ENCODE measurements at regions not wholly inside any gene's neighbourhood (a gene's known extent, or its start where the extent isn't known, plus 50 kb on each side); places are given as distances from the start of the nearest gene placed in this dataset.
"Not testable (repeated sequence)": the region's sequence is repeated elsewhere in the genome, so short reads cannot be mapped to it uniquely, and the experiment has no call there.

GRCh38 chr3:162558016-162558415, 1061.4 kb downstream of the OTOL1 start:
- Histone ChIP-seq H3K4me3 (ENCODE audit: low read depth, low read length) (no peak overlapping the region), H3K9ac (ENCODE audit: low read length) (no peak overlapping the region), H3K4me1 (ENCODE audit: control insufficient read depth, insufficient read depth, low read length) (no peaks in the 10 kb centered on the region), H3K27me3 (ENCODE audit: control insufficient read depth, insufficient read depth, low read length) (no peaks in the 10 kb centered on the region), H3K27ac (ENCODE audit: low read depth, low read length) (no peak overlapping the region), H3K9me3 (ENCODE audit: control insufficient read depth, insufficient read depth, low read depth, low read length) (no peaks in the 10 kb centered on the region), H3K36me3 (ENCODE audit: control insufficient read depth, insufficient read depth, low read length) (no peaks in the 10 kb centered on the region)

GRCh38 chr3:162568706-162569105, 1072.1 kb downstream of the OTOL1 start:
- no peak overlapping the region for H3K27ac ChIP-seq (ENCODE audit: low read depth, low read length)
- H3K4me1 ChIP-seq (ENCODE audit: control insufficient read depth, insufficient read depth, low read length) = no peaks in the 10 kb centered on the region
- no peak overlapping the region for H3K9ac ChIP-seq (ENCODE audit: low read length)
- no peaks in the 10 kb centered on the region for H3K36me3 ChIP-seq (ENCODE audit: control insufficient read depth, insufficient read depth, low read length)
- H3K27me3 ChIP-seq (ENCODE audit: control insufficient read depth, insufficient read depth, low read length) = no peaks in the 10 kb centered on the region
- H3K9me3 ChIP-seq (ENCODE audit: control insufficient read depth, insufficient read depth, low read depth, low read length) = no peaks in the 10 kb centered on the region
- no peak overlapping the region for H3K4me3 ChIP-seq (ENCODE audit: low read depth, low read length)

GRCh38 chr3:162569314-162569713, 1072.7 kb downstream of the OTOL1 start:
- Histone ChIP-seq H3K27ac (ENCODE audit: low read depth, low read length) (no peak overlapping the region), H3K9me3 (ENCODE audit: control insufficient read depth, insufficient read depth, low read depth, low read length) (no peaks in the 10 kb centered on the region), H3K4me1 (ENCODE audit: control insufficient read depth, insufficient read depth, low read length) (no peaks in the 10 kb centered on the region), H3K27me3 (ENCODE audit: control insufficient read depth, insufficient read depth, low read length) (no peaks in the 10 kb centered on the region), H3K4me3 (ENCODE audit: low read depth, low read length) (no peak overlapping the region), H3K9ac (ENCODE audit: low read length) (no peak overlapping the region), H3K36me3 (ENCODE audit: control insufficient read depth, insufficient read depth, low read length) (no peaks in the 10 kb centered on the region)

- Histone ChIP-seq H3K4me3 (ENCODE audit: low read depth, low read length) (no peak overlapping the region), H3K27ac (ENCODE audit: low read depth, low read length) (no peak overlapping the region), H3K36me3 (ENCODE audit: control insufficient read depth, insufficient read depth, low read length) (no peaks in the 10 kb centered on the region), H3K9ac (ENCODE audit: low read length) (no peak overlapping the region), H3K4me1 (ENCODE audit: control insufficient read depth, insufficient read depth, low read length) (no peaks in the 10 kb centered on the region), H3K27me3 (ENCODE audit: control insufficient read depth, insufficient read depth, low read length) (no peaks in the 10 kb centered on the region), H3K9me3 (ENCODE audit: control insufficient read depth, insufficient read depth, low read depth, low read length) (peaks cover 3% of the 10 kb centered on the region; the same call in 1 of the 2 replicates)
These were observed 1088.4 kb downstream of the OTOL1 start for GRCh38 chr3:162584986-162585385.

- Histone ChIP-seq H3K4me3 (ENCODE audit: low read depth, low read length) (no peak overlapping the region), H3K27me3 (ENCODE audit: control insufficient read depth, insufficient read depth, low read length) (no peaks in the 10 kb centered on the region), H3K4me1 (ENCODE audit: control insufficient read depth, insufficient read depth, low read length) (no peaks in the 10 kb centered on the region), H3K9me3 (ENCODE audit: control insufficient read depth, insufficient read depth, low read depth, low read length) (no peaks in the 10 kb centered on the region), H3K9ac (ENCODE audit: low read length) (no peak overlapping the region), H3K36me3 (ENCODE audit: control insufficient read depth, insufficient read depth, low read length) (no peaks in the 10 kb centered on the region), H3K27ac (ENCODE audit: low read depth, low read length) (no peak overlapping the region)
These were observed 1090.0 kb downstream of the OTOL1 start for GRCh38 chr3:162586591-162586990.

GRCh38 chr3:162597226-162597625, 1100.6 kb downstream of the OTOL1 start:
- Histone ChIP-seq H3K27me3 (ENCODE audit: control insufficient read depth, insufficient read depth, low read length) (no peaks in the 10 kb centered on the region), H3K36me3 (ENCODE audit: control insufficient read depth, insufficient read depth, low read length) (no peaks in the 10 kb centered on the region), H3K9me3 (ENCODE audit: control insufficient read depth, insufficient read depth, low read depth, low read length) (0 out of 2 replicates have a peak, but pooled peaks cover 3% of the 10 kb centered on the region), H3K4me3 (ENCODE audit: low read depth, low read length) (no peak overlapping the region), H3K4me1 (ENCODE audit: control insufficient read depth, insufficient read depth, low read length) (no peaks in the 10 kb centered on the region), H3K9ac (ENCODE audit: low read length) (no peak overlapping the region), H3K27ac (ENCODE audit: low read depth, low read length) (no peak overlapping the region)

GRCh38 chr3:162598500-162598899, 1101.9 kb downstream of the OTOL1 start:
- not testable (repeated sequence) for H3K4me1 ChIP-seq (ENCODE audit: control insufficient read depth, insufficient read depth, low read length); H3K27me3 ChIP-seq (ENCODE audit: control insufficient read depth, insufficient read depth, low read length); H3K27ac ChIP-seq (ENCODE audit: low read depth, low read length); H3K9me3 ChIP-seq (ENCODE audit: control insufficient read depth, insufficient read depth, low read depth, low read length); H3K4me3 ChIP-seq (ENCODE audit: low read depth, low read length); H3K9ac ChIP-seq (ENCODE audit: low read length); H3K36me3 ChIP-seq (ENCODE audit: control insufficient read depth, insufficient read depth, low read length)

- H3K27ac ChIP-seq (ENCODE audit: low read depth, low read length); H3K9ac ChIP-seq (ENCODE audit: low read length); H3K9me3 ChIP-seq (ENCODE audit: control insufficient read depth, insufficient read depth, low read depth, low read length): not testable (repeated sequence)
These were observed 1103.1 kb downstream of the OTOL1 start for GRCh38 chr3:162599742-162600141.

GRCh38 chr3:162601101-162601670, 1104.6 kb downstream of the OTOL1 start:
- Histone ChIP-seq H3K4me1 (ENCODE audit: control insufficient read depth, insufficient read depth, low read length) (no peaks in the 10 kb centered on the region), H3K4me3 (ENCODE audit: low read depth, low read length) (no peak overlapping the region), H3K36me3 (ENCODE audit: control insufficient read depth, insufficient read depth, low read length) (no peaks in the 10 kb centered on the region), H3K9me3 (ENCODE audit: control insufficient read depth, insufficient read depth, low read depth, low read length) (peaks cover 19% of the 10 kb centered on the region), H3K27ac (ENCODE audit: low read depth, low read length) (no peak overlapping the region), H3K9ac (ENCODE audit: low read length) (no peak overlapping the region), H3K27me3 (ENCODE audit: control insufficient read depth, insufficient read depth, low read length) (no peaks in the 10 kb centered on the region)

More at GRCh38 chr3:162599742-162600141, 1103.1 kb downstream of the OTOL1 start:
- H3K27me3 ChIP-seq (ENCODE audit: control insufficient read depth, insufficient read depth, low read length); H3K4me1 ChIP-seq (ENCODE audit: control insufficient read depth, insufficient read depth, low read length); H3K36me3 ChIP-seq (ENCODE audit: control insufficient read depth, insufficient read depth, low read length); H3K4me3 ChIP-seq (ENCODE audit: low read depth, low read length): not testable (repeated sequence)

GRCh38 chr3:162602619-162603018, 1106.0 kb downstream of the OTOL1 start:
- no peak overlapping the region for H3K4me3 ChIP-seq (ENCODE audit: low read depth, low read length)
- no peaks in the 10 kb centered on the region for H3K4me1 ChIP-seq (ENCODE audit: control insufficient read depth, insufficient read depth, low read length)
- no peak overlapping the region for H3K9ac ChIP-seq (ENCODE audit: low read length)
- H3K27me3 ChIP-seq (ENCODE audit: control insufficient read depth, insufficient read depth, low read length) = no peaks in the 10 kb centered on the region
- no peak overlapping the region for H3K27ac ChIP-seq (ENCODE audit: low read depth, low read length)
- peaks cover 28% of the 10 kb centered on the region for H3K9me3 ChIP-seq (ENCODE audit: control insufficient read depth, insufficient read depth, low read depth, low read length)
- H3K36me3 ChIP-seq (ENCODE audit: control insufficient read depth, insufficient read depth, low read length) = no peaks in the 10 kb centered on the region

GRCh38 chr3:162605651-162606204, 1109.1 kb downstream of the OTOL1 start:
- Histone ChIP-seq H3K4me1 (ENCODE audit: control insufficient read depth, insufficient read depth, low read length) (peaks cover 9% of the 10 kb centered on the region; the same call in 1 of the 2 replicates), H3K36me3 (ENCODE audit: control insufficient read depth, insufficient read depth, low read length) (no peaks in the 10 kb centered on the region), H3K9ac (ENCODE audit: low read length) (no peak overlapping the region), H3K9me3 (ENCODE audit: control insufficient read depth, insufficient read depth, low read depth, low read length) (peaks cover 25% of the 10 kb centered on the region), H3K27me3 (ENCODE audit: control insufficient read depth, insufficient read depth, low read length) (no peaks in the 10 kb centered on the region), H3K27ac (ENCODE audit: low read depth, low read length) (no peak overlapping the region), H3K4me3 (ENCODE audit: low read depth, low read length) (no peak overlapping the region)
